ENCODE measurements at regions not wholly inside any gene's neighbourhood (a gene's known extent, or its start where the extent isn't known, plus 50 kb on each side); places are given as distances from the start of the nearest gene placed in this dataset.

DNA sequence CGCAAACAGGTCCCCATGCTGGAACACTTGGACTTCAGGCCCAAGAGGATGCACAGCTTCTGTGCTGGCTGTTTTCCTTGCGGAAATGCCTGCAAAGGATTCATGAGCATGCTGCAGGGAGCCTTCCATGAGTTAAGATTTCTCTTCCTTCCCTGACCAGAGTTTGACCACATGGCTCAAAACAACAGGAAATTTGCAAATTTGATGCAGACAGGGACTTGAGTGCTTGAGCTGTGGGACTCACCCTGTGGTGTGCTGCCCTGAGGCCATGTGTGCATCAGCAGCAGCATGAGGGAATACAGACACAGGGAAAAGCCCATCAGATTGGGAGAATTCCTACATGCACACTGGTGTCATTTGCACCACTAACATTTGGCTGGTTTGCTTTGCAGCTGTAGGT, 195.4 kb downstream of the CDC14C start:
- Histone ChIP-seq H3K36me3 (ENCODE audit: control insufficient read depth in 1 of 2, insufficient read depth in 2 of 2, low read length in 2 of 2) (no peaks in the 10 kb centered on the region), H3K4me1 (ENCODE audit: control insufficient read depth in 1 of 2, insufficient read depth in 2 of 2, low read length in 2 of 2) (no peaks in the 10 kb centered on the region), H3K9ac (ENCODE audit: low read length) (no peak overlapping the region), H3K4me3 (replicated peaks in 1 of 2; ENCODE audit: low read depth in 1 of 2, low read length in 2 of 2) (no peak overlapping the region), H3K9me3 (ENCODE audit: control insufficient read depth in 1 of 2, insufficient read depth in 1 of 2, low read depth in 1 of 2, low read length in 2 of 2) (peaks cover 7 to 8% of the 10 kb centered on the region in 2 experiments; a peak in 2 of 4 replicates), H3K27ac (ENCODE audit: low read depth, low read length) (no peak overlapping the region), H3K27me3 (ENCODE audit: insufficient read depth, low read length) (no peaks in the 10 kb centered on the region), H4K20me1 (ENCODE audit: insufficient read depth) (no peaks in the 10 kb centered on the region), H3K9me2 (ENCODE audit: insufficient read depth) (no peaks in the 10 kb centered on the region), H3K79me2 (ENCODE audit: insufficient read depth, low read length) (no peaks in the 10 kb centered on the region), H2AFZ (ENCODE audit: low read depth, low read length, poor library complexity, severe bottlenecking) (no peak overlapping the region), H3K4me2 (ENCODE audit: low read length) (no peak overlapping the region)
- TF ChIP-seq ELF1 (IDR thresholded peaks at IDR 0.05; ENCODE audit: borderline replicate concordance, low read depth) (no peak), JUND (IDR thresholded peaks at IDR 0.05) (no peak), YY1 (IDR thresholded peaks at IDR 0.05; ENCODE audit: extremely low read depth, insufficient replicate concordance, low read depth, low read length) (no peak)
- TF ChIP-seq, protein P1, sequence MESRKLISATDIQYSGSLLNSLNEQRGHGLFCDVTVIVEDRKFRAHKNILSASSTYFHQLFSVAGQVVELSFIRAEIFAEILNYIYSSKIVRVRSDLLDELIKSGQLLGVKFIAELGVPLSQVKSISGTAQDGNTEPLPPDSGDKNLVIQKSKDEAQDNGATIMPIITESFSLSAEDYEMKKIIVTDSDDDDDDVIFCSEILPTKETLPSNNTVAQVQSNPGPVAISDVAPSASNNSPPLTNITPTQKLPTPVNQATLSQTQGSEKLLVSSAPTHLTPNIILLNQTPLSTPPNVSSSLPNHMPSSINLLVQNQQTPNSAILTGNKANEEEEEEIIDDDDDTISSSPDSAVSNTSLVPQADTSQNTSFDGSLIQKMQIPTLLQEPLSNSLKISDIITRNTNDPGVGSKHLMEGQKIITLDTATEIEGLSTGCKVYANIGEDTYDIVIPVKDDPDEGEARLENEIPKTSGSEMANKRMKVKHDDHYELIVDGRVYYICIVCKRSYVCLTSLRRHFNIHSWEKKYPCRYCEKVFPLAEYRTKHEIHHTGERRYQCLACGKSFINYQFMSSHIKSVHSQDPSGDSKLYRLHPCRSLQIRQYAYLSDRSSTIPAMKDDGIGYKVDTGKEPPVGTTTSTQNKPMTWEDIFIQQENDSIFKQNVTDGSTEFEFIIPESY (IDR thresholded peaks at IDR 0.05; ENCODE audit: extremely low read depth, insufficient replicate concordance, low read length) = no peak
- TF ChIP-seq, protein P2, sequence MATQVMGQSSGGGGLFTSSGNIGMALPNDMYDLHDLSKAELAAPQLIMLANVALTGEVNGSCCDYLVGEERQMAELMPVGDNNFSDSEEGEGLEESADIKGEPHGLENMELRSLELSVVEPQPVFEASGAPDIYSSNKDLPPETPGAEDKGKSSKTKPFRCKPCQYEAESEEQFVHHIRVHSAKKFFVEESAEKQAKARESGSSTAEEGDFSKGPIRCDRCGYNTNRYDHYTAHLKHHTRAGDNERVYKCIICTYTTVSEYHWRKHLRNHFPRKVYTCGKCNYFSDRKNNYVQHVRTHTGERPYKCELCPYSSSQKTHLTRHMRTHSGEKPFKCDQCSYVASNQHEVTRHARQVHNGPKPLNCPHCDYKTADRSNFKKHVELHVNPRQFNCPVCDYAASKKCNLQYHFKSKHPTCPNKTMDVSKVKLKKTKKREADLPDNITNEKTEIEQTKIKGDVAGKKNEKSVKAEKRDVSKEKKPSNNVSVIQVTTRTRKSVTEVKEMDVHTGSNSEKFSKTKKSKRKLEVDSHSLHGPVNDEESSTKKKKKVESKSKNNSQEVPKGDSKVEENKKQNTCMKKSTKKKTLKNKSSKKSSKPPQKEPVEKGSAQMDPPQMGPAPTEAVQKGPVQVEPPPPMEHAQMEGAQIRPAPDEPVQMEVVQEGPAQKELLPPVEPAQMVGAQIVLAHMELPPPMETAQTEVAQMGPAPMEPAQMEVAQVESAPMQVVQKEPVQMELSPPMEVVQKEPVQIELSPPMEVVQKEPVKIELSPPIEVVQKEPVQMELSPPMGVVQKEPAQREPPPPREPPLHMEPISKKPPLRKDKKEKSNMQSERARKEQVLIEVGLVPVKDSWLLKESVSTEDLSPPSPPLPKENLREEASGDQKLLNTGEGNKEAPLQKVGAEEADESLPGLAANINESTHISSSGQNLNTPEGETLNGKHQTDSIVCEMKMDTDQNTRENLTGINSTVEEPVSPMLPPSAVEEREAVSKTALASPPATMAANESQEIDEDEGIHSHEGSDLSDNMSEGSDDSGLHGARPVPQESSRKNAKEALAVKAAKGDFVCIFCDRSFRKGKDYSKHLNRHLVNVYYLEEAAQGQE (IDR thresholded peaks at IDR 0.05; ENCODE audit: low read depth) = no peak
- ChIA-PET CTCF (no interaction called here), POLR2A (no interaction called here), RAD21 (ENCODE audit: low non-redundant PET in 1 of 2, low total read pairs in 2 of 2, uncharacterized antibody in 2 of 2, unreplicated experiment in 2 of 2) (no interaction called here)
- DNase-seq (ENCODE audit: low read depth, low spot score) (no peak), ATAC-seq (no peak)
- intact Hi-C loops (cut with micrococcal nuclease) = no loop called here
- BruUV-seq (replicated peaks) = no TSS peak
